ENCODE measurements at regions not wholly inside any gene's neighbourhood (a gene's known extent, or its start where the extent isn't known, plus 50 kb on each side); places are given as distances from the start of the nearest gene placed in this dataset.

DNA sequence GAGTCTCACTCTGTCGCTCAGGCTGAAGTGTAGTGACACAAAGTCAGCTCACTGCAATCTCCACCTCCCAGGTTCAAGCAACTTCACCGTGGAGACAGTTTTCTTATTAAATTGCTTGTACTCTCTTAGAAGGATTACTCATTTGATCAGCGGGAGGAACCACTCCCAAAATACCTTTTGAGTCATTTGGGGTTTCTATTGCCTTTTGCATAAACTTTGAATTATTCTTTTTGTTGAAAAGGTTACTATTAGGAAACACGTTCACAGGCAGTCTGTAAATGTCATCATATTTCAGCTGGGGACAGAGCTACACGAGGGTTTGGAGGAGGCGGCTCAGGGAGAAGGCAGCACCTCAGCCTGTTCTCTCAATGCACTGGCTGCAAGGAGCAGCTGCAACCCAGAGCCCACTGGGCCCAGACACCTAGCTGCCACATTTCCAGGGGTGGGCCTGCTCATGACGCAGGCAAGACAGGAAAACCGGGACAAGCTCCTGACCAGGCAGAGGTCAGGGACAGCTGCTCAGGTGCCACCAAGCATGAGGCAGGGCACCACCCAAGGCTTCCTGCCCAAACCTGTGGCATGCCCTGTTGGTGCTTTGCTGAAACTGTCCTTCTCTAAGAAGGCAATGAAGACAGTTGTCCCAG is 205.9 kb downstream of the BMP7 start:
- DNase-seq (ENCODE audit: extremely low spot score, insufficient read length, low read depth): no peak
- no peak for FAIRE-seq

DNA sequence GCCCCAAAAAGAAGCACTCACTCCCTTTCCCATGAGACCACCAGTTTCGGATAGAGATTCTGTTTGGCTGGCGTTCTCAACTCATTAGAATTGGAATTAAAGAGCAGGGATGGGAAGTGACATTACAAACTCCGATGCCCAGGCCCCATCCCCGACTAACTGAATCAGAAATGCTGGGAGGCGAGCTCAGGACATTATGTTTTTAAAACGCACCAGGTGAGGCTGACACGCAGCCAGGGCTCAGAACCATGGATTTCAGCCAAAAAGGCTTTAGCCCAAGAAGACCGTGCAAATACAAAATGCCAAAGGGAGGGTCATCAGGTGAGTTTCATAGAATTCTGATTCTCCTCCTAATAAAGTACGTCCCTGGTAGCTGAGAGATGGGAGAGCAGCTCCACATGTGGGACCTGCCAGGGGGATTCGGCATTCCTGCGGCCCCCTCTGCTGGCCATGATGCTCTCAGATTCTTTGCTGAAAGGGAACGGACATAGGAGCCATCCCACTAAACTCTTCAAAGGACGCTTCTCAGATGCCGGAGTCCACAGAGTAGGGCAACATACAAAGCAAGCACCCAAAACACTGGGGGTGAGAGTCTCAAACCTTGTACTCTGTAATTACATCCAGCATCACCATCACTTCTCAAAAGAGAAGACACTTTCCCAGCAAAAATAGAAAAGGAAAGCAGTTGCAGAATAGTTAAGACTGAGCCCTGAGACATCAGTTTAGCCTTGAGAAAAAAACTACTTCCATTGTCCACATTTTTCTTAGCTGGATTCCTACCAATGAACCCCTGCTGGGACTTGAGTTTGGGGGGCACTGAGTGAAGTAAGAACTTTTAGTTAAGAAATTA is 205.2 kb downstream of the BMP7 start:
- no peak for FAIRE-seq
- DNase-seq (ENCODE audit: extremely low spot score, insufficient read length, low read depth): no peak

DNA sequence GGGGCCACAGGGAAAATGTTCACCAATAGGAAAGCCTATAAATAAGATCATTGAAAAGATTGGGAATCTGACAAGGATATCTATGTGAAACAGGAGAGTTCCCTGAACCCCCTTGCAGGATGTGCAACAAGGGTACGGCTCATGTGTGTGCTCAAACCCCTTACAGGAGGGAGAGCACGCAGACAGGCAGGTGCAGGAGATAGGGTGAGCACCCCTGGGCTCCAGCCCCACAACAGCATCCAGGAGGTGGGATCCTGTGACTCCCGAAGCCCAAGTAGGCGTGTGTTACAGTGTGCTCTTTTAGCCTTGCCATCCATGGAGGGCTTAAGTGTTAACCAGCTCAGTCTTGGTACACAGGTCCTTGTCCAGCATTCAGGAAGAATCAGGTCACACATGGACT is 204.2 kb downstream of the BMP7 start:
- no peak for DNase-seq (ENCODE audit: extremely low spot score, insufficient read length, low read depth)
- no peak for FAIRE-seq

DNA sequence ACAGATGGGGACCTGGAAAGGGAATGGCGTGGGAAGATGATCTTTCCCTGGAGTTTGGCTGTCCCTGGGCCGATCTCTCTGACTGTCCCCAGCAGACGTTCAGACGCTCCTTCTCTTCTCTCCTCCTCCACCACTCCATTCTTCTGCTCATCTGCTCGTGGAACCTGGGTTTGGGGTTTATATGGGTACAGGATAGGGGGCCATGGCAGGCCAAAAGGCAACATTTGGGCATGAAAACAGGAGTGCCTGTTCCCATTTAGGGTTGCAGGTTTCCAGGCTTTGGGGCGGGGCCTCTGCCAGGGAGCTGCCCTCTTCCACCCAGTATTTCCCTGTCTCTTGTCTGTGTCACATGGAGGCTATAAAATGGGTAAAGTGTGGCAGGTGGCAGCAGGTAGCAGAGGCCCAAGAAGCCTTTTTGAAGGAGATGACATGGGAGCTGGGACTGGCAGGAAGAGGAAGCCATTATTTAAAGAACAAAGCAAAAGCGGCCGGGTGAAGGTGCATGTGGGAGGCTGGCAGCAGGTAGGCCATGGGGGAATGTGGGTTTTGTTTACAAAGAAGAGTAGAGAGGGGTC is 203.7 kb downstream of the BMP7 start:
- FAIRE-seq (no peak), DNase-seq (ENCODE audit: extremely low spot score, insufficient read length, low read depth) (no peak)

GRCh38 chr20:57064836-57065235 is 201.6 kb downstream of the BMP7 start:
- FAIRE-seq: no peak
- no peak for DNase-seq (ENCODE audit: extremely low spot score, insufficient read length, low read depth)

DNA sequence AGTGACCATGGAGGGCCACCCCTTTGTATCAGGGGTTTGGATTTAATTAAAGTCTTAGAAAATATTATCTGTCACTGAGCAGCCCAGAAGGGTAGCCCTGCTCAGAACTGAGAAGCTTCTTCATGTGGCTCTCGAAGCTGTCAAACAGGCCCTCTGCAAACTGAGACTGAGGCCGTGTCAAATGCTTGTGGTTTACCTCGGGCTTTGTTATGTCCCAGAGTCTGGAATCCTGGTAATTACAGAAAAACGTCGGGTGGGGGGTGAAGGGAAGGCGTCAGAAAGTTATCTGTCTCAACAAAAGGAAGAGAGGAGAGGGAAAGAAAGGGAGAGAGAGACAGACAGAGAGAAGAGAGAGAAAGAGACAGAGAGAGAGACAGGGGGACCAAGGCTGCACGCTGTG is 200.8 kb downstream of the BMP7 start:
- DNase-seq (ENCODE audit: extremely low spot score, insufficient read length, low read depth) (no peak), FAIRE-seq (no peak)

- FAIRE-seq: no peak
- DNase-seq (ENCODE audit: extremely low spot score, insufficient read length, low read depth): no peak
Observed at GRCh38 chr20:57066126-57066900, 200.1 kb downstream of the BMP7 start.

DNA sequence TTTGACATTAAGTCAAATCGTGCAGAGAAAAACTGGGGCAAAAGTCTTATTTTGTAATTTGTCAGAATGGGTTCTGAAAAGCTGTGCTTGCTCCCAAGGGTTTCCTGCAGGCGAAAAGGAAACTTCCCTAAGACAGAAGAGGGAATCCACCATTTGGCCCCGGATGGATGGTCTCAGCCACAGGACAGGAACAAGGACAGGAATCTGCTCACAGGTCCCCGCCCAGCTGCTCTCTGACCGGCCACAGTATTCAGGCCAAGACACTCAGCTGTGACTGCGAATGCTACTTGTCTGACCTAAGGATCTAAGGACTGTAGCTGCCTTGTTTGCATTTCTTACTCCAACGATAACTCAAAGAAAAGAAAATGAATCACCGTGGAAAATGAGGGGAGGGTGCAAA is 197.0 kb downstream of the BMP7 start:
- FAIRE-seq (no peak), DNase-seq (ENCODE audit: extremely low spot score, insufficient read length, low read depth) (no peak)

- FAIRE-seq: no peak
- DNase-seq (ENCODE audit: extremely low spot score, insufficient read length, low read depth): no peak
Observed at GRCh38 chr20:57070296-57070695, 196.1 kb downstream of the BMP7 start.

- no peak for FAIRE-seq
Observed at GRCh38 chr20:57071283-57071731, 195.1 kb downstream of the BMP7 start.

DNA sequence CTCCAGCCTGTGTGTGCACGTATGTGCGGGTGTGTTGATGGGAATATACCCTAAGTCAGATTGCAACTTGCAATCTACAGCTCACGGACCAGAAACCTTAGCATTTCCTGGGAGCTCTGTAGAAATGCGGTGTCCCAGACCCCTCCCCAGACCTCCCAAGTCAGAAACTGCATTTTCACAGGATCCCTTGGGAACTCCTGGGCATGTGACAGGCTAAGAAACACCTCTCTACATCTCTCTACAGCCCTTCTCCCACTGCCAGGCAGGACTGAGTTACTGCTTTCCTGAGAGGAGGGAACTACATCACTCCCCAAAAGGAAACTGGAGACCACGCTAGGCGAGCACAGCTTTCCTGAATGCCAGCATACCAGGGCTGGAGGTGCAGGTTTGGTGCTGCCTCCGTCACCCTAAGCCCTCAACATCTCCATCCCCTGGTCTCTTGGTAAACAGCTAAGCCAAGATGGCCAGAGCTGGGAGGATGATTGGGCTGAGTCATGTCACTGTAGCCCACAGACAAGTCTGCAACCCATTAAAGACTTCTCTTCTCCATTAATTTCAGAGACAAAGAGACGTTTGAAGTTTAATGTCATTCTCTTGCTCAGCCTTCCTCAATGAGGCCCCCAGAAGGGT is 194.4 kb downstream of the BMP7 start:
- no peak for DNase-seq (ENCODE audit: extremely low spot score, insufficient read length, low read depth)

More at GRCh38 chr20:57071283-57071731, 195.1 kb downstream of the BMP7 start:
- no peak for DNase-seq (ENCODE audit: extremely low spot score, insufficient read length, low read depth)

DNA sequence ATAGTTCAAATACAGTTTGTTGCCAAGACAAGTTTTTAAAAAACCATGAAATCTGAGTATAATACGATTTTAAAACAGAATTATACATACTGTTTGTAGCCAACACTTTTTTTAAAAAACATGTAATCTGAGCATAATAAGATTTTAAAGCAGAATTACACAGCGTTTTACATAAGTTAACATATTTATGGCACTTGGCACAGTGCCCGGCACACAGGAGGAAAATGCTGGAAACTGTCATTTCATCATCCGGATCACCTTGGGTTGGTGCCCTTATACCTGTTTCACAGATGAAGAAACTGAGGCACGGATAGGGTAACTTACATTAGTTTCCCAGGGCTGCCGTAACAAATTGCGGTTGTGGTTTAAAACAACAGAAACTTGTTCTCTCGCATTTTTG is 193.0 kb downstream of the BMP7 start:
- no peak for DNase-seq (ENCODE audit: extremely low spot score, insufficient read length, low read depth)
- FAIRE-seq: no peak

More for the DNA sequence above, 194.4 kb downstream of the BMP7 start:
- FAIRE-seq: no peak

DNA sequence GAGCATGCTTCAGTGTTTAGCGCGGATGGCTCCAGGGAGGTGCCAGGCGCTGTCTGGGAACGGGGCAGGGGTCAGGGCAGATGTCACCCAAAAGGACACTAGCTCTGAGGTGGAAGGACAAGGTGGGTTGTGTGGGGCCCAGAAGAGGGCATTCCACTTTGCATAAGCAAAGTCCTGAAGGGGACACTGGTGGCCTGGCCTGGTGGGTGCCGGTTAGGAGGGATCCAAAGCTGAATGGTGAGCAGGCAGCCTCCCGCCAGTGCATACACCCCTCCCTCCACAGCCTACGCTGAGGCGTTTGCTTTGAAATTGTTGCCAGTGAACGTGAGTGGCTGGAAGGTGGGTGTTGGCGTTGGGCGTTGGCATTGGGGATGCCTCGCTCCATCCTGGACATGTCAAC is 192.1 kb downstream of the BMP7 start:
- FAIRE-seq (no peak), DNase-seq (ENCODE audit: extremely low spot score, insufficient read length, low read depth) (no peak)

DNA sequence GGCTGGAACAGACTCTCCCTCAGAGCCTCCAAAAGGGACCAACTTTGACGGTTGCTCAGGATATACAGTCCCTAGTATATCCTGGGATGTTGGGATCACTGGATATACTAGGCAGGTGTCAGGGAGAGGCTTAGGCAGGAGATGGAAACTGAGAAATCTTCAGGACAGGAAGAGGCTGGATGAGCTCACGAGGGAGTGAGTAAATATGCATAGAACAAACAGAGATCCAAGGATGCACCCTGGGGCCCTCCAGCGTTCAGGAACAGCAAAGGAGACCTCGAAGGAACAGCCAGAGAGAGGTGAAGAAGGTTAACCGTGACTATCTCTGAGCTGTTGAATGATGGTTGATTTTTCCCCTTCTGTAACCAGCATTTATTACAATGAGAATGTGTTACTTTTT is 191.3 kb downstream of the BMP7 start:
- FAIRE-seq (no peak), DNase-seq (ENCODE audit: extremely low spot score, insufficient read length, low read depth) (no peak)

DNA sequence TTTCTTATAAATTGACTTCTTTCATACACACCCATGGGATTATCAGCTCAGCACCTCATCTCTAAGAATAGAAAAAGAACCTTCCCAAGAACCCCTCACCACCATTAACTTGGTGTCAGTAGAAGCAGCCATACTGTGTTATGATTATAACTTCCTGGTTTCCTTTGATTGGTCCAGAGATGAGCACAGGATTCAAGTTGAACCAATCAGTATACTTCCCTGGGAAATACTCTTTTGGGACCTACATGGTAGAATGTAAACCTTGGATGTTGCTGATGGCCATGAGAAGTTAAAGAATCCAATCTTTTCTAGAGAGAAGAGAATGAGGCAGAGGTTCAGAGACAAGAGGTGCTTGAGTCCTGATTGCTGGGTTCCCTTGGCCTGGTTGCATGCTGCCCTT is 190.8 kb downstream of the BMP7 start:
- no peak for FAIRE-seq
- DNase-seq (ENCODE audit: extremely low spot score, insufficient read length, low read depth): no peak

DNA sequence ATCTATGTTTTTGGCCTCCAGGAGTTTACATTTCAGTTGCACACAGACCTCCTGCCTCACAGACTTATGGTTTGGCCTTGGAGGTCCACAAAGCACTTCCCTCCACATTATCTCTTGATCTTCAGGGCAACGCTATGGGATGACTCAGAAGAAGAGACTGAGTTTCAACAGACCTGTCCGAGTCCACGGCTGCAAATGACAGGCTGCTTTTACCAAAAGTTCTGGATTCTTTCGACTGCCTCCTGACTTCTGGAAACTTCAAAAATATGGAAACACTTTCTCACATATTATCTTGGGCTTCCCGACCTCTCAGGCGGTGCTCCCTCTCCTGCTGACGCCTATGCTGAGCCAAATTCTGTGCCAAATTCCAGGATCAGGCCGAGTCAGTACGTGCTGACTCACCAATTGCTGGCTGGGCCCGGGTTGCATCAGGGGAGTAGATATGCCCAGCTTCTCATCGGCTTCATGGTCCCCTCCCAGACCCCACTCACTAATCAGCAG is 190.2 kb downstream of the BMP7 start:
- DNase-seq (ENCODE audit: extremely low spot score, insufficient read length, low read depth): no peak

GRCh38 chr20:57076951-57077350 is 189.5 kb downstream of the BMP7 start:
- FAIRE-seq (no peak), DNase-seq (ENCODE audit: extremely low spot score, insufficient read length, low read depth) (no peak)

More for the DNA sequence above, 190.2 kb downstream of the BMP7 start:
- FAIRE-seq: no peak

GRCh38 chr20:57078116-57078515 is 188.3 kb downstream of the BMP7 start:
- FAIRE-seq (no peak), DNase-seq (ENCODE audit: extremely low spot score, insufficient read length, low read depth) (no peak)

DNA sequence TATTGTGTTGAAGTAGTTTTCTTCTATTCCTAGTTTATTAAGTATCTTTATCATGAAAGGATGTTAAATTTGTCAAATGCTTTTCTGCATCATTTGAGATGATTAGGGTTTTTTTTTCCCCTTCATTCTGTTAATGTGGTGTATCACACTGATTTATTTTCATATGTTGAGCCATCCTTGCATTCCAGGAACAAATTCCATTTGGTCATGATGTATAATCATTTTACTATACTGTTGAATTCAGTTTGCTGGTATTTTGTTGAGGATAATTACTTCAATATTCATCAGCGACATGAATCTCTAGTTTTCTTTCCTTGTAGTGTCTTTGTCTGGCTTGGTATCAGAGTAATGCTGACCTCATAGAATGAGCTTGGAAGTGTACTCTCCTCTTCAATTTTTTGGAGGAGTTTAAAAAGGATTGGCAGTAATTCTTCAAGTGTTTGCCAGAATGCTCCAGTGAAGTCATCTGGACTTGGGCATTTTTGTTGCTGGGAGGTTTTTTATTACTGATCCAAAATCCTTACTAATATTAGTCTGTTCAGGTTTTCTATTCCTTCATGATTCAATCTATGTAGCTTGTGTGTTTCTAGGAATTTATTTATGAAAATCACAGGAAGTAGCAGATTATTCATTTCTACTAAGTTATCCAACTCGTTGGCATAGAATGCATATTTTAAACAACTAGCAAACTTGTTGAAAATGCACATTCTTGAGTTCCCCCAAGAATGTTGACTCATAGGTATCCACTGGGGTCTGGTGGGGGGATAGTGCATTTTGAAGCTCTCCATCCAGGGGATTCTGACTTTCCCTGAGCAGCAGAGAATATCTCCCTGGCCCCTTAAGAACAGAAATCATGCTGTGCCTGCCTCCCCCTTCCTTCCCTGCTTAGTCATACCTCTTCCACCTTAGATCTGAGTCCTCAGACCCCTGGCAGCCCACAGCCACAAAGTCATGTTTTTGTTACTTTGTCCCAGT is 187.1 kb downstream of the BMP7 start:
- DNase-seq (ENCODE audit: extremely low spot score, insufficient read length, low read depth): no peak
- no peak for FAIRE-seq
